ENCODE measurements at regions not wholly inside any gene's neighbourhood (a gene's known extent, or its start where the extent isn't known, plus 50 kb on each side); places are given as distances from the start of the nearest gene placed in this dataset.

DNA sequence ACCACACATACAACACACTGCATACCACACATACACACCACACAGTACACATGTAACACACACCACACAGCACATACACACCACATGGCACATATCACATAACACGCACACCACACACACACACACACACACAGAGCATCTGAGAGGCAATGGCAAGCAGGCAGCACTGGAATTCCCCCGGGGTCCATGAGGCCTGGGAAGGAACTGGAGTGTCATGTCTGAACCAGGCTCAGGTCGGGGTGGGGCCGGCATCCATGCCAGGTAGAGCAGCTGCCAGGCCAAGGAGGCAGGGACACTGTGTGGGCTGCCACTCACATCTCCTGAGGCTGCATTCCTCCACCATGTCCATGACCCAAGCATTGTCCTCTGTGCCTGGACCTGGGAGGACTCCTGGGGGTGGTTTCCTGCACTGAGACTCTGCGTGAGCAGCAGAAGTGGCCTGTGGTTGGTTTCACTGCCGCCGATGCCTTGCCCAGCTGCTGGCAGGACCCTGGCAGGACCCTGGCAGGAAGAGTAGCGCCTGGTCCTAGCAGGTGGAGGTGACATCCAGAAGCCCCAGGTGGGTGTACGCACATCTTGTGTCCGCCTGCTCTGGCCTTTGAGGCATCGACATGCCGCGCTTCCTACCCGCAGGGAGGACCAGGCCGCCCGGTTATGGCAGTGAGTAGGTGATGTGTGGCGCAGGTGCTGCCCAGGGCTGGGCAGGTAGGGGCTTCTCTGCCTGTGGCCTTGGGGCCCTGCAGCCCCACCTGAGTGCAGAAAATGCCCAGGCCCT lies 1280.4 kb downstream of the TBC1D22A start:
- DNase-seq: no peak

DNA sequence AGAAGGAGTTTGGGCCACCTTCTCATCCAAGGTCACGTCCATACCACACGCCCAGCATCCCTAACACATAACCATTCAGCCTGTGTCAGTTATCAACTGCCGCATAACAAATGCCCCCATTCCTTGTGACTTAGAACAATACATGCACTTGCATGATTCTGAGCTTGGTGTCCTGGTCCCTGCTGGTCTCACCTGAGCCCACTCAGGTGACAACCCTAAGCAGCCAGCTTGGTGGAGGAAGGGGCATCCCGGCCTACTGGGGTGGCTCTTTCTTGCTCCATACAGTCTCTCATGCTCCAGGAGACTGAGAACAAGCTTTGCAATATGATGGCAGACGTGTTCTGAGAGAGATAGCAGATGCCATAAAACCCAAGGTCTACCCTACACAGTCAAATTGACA lies 1276.9 kb downstream of the TBC1D22A start:
- DNase-seq: no peak

DNA sequence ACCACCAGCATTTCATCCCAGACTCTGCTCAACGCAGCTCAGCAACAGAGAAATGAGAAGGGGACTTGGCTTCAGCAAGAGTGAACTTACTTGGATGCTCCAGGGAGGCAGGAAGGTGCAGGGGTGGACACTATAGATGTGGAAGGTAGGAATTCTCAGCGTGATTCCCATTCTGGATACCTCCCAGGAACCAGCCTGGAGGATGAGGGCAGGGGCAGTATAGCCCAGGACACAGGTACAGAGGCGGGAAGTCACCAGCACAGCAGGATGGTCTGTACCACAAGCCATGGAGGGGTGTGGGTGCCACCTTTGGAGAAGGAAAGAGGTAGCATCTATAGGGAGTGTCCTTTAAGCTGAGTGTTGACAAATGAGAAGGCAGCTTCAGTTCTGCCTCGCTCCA lies 1275.2 kb downstream of the TBC1D22A start:
- DNase-seq: no peak

DNA sequence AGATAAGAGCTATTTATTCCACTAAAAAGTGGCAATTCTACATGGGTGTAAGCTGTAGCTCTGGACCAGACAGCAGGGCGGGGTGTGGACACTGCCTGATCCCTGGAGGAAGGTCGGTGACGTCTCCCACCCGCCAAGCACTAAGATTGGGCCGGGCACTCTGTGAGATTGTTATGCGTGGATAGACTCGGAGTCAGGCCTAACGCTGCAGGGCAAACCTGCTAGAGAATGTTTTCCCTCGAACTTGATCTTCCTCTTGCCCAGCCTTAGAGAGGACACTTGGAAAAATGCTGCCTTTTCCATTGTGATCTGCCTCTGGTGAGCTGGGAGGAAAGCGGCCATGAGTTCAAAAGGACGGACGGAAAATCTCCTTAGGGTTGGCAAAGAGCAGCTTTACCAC lies 1273.4 kb downstream of the TBC1D22A start:
- DNase-seq: no peak

DNA sequence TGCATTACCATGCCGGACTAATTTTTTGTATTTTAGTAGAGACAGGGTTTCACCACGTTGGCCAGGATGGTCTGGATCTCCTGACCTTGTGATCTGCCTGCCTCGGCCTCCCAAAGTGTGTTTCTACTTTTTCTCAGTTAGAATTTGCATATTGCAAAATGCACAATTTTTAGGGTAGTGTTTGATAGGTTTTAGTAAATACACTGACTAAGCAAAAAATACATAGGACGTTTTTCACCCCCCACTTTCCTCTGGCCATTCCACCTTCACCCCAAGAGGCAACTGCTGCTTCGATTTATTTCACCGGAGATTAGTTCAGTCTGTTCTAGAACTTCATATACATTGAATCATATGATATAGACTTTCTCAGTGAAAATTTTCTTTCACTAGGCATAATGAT lies 1269.1 kb downstream of the TBC1D22A start:
- no peak for DNase-seq

DNA sequence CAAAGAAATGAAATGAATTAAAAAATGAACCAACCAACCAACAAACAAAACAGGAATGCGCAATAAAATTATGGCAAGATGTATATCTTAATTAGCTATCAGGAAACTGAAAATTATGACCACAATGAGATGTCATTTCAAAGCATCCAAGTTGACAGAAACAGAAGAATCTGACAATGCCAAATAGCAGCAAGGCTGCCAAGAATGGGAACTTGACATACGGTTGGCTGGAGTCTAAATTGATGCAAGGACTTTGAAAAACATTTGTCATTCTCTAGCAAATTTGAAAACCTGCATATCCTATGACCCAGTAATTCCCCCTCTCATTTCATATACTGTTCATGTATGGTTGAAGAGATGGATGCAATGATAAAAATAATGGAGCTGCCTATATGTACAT lies 1262.6 kb downstream of the TBC1D22A start:
- no peak for DNase-seq

DNA sequence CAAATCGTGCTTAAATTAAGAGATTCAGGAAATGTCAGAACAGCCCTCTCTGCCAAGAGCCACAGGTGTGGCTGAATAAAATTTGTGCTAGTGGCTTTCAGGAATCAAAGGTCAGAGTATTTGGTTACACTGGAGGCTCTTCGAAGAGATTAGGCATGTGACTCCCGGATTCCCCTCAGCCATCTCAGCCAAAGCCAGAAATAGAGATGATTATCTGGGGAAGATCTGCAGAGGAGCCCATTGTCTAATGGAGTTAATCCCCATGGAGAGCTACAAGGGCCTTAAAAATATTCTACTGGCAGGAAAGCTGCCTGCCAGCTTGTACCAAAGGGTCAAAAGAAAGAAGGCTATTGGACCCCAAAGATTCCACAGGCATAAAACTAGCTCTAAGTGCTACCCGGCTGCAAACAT lies 1259.5 kb downstream of the TBC1D22A start:
- DNase-seq: no peak

DNA sequence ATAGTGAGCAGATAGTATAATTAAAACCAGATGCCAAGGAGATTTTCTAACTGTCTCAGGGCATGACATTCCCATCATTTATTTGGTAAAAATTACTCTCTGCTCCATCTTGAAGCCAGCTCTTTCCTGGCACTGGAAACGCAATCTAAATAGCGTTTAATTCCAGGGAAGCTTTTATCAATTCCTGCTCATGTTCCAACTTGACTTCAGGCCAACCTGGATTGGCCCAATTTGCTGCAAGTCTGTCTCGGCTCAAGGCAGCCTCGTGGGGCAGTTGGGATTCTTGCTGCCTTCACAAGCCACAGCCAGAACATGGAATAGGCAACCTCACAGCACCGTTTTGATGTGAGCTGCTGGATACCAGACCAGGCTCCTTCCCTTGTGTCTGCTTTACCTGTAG lies 1255.9 kb downstream of the TBC1D22A start:
- no peak for DNase-seq

DNA sequence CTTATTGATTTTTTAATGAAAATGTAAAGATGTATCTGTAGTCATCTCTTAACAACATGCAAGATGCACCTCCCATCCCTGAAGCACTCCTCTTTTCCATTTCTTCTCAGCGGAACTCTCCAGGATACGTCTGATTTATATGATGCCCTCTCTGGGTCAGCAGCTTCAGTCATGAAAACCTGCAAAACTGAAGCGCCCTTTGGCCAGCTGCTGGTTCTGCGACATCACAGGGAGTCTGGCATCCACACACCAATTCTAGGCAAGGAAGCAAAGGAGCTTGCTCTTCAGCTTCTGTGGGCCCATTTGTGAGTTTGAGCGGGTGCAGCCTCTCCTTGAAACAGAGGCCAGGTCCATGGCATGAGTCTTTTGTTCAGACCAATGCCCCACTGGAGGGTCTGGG lies 1253.3 kb downstream of the TBC1D22A start:
- DNase-seq: no peak

DNA sequence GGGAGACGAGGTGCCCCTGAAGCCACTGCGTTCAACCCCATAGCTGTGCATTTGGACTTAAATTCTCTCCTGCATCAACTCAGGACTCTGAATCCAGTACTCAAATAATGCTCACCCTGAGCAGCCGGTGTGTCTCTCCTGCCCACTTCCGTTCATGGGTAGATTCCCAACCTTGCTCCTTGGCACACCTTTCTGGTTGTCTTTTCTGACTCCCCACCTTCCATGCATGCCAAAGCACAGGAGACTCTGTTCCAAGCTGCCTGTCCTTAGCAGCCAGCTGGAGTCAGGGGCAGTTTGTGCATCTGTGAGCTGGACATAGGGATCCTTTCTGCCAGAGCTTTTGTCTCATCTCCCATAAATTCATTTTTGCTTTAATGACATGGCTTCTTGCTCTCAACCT lies 1242.5 kb downstream of the TBC1D22A start:
- no peak for DNase-seq

DNA sequence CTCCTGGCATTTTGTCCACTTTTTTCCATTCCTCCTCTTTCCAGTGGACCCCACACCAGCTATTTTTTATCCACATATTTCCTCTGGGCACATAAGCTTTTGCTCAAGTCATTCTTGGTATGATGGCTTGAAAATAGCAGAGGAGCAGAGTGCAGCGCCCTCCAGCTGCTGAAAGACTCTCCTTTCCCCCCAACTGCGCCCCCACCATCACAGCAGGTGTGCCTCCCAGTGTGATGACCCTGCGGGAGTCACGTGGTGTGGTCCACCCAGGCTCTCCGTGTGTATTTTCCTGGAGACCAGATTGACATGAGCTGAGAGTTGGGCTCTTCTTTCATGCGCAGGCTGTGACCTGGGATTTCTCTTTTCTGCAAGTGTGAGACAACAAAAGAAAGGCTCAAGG lies 1241.6 kb downstream of the TBC1D22A start:
- DNase-seq: no peak

DNA sequence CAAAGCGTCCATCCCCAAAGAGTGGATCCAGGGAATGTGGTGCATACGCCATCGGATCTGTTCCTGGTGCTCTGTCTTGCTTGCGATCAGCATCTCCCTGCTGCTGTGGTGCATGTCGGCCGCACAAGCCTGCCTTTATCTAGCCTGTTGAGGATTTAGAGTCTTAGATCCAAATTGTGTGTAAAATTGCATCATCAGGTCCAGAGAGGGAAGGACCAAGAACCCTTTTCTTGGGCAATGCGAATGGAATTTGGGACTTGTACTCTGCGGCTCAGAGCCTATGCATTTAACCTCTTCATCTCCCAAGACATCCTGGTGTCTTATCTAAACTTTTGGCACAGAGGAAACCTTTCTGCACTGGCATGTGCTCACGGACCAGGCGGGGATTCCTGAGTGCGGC lies 1238.7 kb downstream of the TBC1D22A start:
- no peak for DNase-seq

DNA sequence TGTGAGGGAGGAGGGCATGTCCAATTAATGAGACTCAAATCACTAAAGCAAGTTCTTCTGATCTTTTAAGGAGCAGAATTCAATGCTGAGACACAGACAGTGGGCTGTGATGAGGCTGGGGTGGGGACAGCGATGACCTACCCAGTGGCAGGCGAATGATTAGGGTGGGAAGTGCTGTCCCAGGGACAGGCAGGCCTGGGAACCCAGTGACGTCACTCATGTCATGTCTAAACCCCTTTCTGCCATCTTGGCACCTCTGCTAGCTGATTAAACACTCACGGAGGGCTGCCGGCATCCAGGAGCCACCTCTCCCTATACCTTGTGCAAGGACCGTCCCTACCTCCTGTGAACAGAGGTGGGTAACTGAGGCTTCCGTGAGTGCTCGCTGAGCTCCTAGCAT lies 1235.2 kb downstream of the TBC1D22A start:
- no peak for DNase-seq

DNA sequence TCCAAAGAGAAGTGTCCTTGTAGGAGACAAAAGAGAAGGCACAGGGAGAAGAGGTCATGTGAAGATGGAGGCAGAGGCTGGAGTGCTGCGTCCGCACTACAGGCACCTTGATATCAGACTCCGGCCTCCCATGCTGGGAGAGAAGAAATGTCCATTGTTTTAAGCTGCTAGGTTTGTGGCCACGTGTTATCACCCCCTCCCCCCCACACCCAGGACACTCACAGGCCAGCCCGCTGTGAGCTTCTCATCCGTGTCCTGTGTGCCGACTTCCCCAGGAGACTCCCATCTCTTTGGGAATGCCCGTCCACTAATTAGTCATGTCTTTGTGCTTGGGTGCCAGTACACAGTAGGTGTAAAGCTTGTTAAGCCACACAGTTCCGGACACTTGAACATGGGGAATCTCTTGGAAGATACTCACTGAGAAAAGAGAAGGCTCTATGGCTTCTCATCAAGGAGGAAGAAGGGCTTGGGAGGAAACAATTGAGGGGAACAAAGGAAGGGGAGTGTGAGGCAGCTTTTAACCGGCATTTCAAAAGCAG lies 1234.7 kb downstream of the TBC1D22A start:
- no peak for DNase-seq

DNA sequence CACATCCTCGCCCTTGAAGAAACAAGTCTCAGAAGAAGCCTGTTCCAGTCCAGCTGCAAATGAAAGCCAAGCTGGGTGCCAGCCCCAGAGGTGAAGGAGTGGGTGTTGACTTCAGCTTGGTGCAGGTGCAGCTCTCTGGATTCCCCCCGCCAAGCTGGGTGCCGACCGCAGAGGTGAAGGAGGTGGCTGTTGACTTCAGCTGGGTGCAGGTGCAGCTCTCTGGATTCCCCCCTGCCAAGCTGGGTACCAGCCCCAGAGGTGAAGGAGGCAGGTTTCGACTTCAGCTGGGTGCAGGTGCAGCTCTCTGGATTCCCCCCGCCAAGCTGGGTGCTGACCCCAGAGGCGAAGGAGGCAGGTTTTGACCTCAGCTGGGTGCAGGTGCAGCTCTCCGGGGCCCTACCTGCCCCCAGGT lies 1234.0 kb downstream of the TBC1D22A start:
- DNase-seq: no peak

DNA sequence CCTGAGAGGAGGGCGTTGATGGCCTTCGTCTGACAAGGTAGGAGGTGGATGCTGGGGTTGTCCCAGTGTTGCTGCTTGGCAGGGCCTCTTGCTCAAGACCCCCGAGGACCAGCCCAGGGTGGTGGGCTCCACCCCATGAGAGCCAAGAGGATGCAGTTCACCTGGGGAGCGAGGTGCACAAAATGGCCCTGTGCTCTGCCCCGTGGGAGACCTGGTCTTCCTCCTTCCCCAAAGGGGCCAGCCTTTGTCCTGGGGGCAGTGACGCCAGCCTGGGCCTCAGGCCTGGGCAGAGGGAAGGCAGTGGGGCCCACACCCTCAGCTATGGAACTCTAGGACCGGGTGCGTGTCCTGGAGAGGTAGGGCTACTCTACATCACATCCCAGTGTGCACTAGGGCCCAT lies 1233.3 kb downstream of the TBC1D22A start:
- no peak for DNase-seq

DNA sequence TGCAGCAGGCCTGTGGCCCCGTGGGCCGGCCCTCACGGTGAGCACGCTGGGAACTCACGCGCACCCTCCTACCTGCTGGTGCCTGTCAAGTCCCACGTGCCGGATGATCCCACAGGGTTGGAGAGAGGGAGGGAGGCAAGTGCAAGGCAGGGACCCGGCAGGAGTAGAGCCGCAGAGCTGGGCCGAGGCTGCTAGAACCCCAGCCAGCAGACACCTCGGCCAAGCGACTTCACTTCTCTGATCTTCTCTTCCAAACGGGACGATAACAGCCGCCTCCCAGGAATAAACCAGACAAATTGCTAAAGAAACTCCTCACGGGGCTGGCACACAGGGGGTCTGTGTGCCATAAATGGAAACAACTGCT lies 1232.8 kb downstream of the TBC1D22A start:
- no peak for DNase-seq

DNA sequence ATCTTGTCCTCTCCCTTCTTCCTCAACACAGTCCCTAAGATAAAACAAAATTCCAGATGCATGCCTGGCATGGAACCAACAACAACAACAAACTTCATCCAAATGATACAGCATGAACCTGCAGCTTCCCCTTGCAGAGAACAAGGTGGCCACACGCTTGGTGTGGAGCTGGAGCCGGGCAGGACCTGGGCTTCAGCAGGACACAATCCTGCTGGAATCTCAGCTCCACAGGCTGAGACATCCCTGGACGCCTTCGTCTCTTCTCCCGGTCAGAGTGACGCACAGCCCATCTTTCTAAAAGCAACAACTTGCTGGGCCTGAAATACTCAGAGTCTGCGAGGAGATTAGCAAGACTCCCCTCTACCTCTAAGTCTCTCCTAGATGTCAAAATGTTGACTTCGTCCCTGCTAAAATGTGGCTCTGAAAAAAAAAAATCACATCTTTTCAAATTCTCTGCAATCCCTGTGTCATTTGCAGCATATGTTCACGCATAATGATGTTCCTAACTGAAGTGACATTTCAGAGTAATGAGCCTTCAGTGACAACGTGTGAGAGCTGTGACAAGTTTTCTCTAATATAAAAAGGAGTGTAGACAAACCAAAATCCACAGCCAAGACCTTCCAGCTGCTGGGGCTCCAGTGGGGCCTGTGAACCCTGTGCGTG lies 1232.3 kb downstream of the TBC1D22A start:
- no peak for DNase-seq

DNA sequence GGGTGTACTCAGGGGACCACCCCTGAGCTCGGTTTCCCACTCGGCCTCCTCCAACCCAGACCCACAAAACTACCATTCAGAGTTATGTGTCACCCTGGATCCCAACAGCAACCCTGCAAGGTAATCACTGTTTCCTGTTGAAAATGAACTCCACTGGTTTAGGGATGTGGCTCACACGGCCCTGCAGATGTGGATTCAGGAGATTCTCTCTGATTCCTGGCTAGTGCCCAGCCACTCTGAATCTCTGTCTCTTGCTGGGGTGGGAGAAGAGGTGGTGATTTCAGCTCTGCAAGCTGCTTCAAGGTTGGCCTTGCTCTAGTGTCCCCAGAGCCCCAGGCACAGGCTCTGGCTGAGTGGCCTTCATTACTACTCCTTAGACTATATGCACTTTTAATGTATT lies 1231.6 kb downstream of the TBC1D22A start:
- DNase-seq: no peak

DNA sequence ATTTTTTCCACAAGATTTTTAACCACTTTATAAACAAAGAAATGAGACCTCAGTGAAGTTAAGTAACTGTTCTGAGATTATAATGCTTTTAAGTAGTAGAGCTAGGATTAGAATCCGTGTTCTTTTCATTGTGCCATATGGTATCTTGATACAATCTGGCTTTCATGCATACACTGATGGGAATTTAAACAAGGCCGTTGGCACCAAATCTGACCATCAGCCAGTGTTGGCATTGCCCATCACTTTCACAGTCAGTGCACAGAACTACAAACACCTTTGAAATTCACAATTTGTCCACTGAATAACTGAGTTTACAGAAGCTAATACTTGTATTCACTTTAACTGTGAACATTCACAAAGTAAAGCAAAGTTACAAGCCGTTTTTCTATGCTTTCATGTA lies 1228.0 kb downstream of the TBC1D22A start:
- no peak for DNase-seq

DNA sequence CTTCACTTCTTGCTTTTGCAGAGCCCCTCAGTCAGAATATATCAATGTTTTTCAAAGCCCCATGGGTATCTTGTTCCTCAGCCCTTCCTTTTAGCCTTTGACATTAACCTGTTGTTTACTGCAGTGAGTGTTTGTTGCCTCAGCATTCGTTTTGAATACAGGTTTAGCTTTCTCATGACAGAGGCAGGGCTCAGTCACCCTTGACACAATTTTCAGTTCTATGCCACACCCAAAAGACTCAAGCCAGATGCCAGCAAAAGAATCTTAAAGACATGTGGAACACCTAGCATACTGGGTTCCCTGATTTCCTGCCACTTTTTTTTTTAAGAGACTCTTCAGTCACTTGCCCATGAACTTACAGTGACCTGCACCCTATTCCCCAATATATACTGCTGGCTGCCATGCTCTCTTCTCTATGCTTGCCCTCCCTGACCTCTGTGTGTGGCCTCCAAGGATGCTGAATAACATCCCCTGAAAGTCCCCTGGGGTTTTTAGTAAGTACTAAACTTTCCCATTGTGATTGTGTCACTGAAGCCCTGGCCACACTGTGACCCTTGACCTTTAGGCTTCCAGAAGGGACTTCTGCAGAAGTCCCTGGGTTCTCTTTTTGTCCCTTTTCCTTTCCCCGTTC lies 1225.5 kb downstream of the TBC1D22A start:
- DNase-seq: no peak

DNA sequence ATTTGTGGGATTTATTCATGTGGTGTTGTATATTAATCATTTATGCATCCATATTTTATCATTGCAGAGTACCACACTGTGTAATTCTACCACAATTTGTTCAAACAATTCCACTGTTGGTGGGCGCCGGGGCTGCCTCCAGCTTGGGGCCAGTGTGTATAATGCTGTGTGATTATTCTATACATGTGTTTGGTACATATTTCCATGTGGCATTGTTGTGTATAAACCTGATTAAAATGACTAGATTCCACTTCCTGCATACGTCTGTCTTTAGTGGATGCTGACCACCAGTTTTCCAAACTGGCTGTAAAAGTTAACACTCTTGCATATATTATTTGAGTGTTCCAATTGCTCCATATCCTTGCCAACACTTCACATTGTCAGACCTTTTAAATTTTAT lies 1213.8 kb downstream of the TBC1D22A start:
- DNase-seq: no peak

DNA sequence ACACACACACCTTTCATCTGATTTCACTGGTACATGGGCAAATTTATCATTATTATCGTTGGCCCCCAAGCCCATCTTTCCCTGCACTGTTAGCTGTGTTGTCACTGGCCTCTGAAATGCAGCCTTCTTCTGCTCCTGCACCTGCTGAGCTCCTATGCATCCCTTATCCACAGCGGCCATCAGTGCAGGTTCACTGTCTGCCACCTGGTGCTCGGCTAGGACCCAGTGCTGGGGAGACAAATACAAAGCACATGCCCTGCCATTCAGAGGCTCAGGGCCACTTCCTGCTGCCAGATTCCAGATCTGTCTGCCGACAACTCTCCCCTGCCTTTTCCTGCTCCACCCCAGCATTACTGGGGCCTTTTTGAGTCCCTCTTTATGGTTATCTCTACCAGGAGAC lies 1205.4 kb downstream of the TBC1D22A start:
- no peak for DNase-seq

DNA sequence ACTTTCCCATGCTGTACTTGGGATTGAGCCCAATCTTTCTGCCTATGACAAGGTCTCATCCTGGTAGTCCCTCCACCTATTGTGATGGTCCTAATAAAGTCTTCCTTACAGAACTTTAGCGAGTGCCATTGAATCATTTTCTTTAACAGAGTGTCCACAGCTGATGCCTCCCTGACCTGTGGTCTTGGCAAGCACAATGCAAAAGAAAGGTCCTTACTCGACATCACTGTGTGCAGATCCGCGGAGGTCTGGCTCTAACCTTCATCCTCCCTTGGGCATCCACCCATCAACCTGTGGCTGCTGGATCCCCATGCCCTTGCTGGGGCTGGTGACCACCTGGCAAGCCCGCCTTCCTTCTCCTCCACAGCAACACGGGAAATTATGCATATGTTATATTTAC lies 1203.9 kb downstream of the TBC1D22A start:
- DNase-seq: no peak

Data from GOT3 (cell line).